Hepatic stellate cell (primary cell): ENCODE measurements at regions not wholly inside any gene's neighbourhood (a gene's known extent, or its start where the extent isn't known, plus 50 kb on each side); places are given as distances from the start of the nearest gene placed in this dataset.
A peak's percentile ranks its signal among the peaks of the same experiment; 100 is the strongest.

Source experiments
- DNase-seq: peaks from one replicate; pipeline ENCODE4 v3.0.0; 2011; ENCODE audit warnings: low spot score

DNA sequence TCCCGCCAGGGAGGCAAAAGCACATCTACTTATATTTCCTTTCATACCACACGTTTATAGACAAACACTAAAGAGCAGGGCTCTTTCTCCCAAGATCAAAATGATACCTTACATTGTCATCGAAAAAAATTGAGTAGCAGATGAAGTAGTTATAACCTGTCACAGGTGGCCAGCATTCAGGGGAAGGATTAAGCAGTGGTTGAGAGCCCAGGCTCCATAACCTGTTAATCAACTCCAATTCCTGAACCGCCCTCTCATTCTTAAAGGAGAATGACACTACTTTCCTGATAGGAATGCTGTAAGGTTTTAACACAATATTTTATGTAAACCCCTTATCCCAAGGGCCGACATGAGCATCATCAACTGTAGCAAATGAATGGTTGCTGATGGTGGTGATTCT is 268.9 kb upstream of the KCNIP4 start:
- DNase-seq: no peak

GRCh38 chr4:22216278-22216677 is 267.7 kb upstream of the KCNIP4 start:
- no peak for DNase-seq

DNA sequence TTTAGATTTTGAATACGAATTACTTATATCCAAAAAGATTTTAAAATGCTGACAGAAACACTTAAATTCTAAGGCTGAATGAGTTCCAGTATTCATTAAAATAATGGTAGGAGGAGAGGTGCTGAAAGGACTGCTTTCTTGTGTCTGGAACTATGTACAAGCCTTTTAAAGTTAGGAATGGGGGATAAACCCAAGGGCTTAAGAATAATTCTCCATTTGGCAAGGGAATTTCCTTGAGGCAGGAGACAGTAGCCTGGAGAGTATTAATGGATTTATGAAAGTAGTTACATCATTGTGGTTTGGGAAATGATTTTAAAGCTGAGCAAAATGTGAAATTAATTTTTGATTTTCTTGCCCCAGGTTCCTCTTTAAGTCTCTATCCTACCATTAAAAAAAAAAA is 266.5 kb upstream of the KCNIP4 start:
- no peak for DNase-seq

- DNase-seq: no peak
These were observed 255.1 kb upstream of the KCNIP4 start for GRCh38 chr4:22203711-22204011.

DNA sequence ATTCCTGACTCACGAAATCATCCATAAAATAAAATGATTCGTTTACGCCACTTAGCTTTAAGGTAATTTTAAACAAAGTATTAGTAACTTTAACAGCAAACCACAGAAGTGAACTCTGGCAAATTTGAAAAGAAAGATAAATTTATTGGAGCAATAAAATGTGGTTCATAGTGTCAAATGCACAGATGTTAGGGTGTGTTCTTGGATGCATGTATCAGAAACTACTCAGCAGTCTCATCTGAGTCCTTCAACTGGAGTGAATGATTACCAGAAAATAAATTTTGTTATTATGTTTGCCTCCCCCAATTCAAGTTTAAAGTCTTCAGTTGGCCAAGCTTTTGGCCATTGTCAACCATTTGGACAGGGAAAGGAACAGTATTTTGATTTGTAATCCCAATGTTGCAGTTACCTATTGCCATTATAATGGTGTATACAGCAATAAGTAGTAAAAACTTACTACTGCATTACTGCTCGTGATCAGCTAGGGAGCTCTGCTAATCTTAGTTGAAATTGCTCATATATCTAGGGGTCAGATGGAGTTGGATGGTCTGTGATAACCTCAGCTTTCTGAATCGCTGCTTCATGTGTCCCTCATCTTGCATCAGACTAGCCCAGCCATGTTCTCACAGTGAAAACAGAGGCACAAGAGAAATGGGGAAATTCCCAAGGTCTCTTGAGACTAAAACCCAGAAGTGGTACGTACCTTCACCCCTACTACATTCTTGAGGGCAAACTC is 254.6 kb upstream of the KCNIP4 start:
- no peak for DNase-seq

- DNase-seq: no peak
These were observed 253.8 kb upstream of the KCNIP4 start for GRCh38 chr4:22202246-22202974.

GRCh38 chr4:22201256-22201655 is 252.7 kb upstream of the KCNIP4 start:
- no peak for DNase-seq

- no peak for DNase-seq
These were observed 248.0 kb upstream of the KCNIP4 start for GRCh38 chr4:22196551-22196950.

DNA sequence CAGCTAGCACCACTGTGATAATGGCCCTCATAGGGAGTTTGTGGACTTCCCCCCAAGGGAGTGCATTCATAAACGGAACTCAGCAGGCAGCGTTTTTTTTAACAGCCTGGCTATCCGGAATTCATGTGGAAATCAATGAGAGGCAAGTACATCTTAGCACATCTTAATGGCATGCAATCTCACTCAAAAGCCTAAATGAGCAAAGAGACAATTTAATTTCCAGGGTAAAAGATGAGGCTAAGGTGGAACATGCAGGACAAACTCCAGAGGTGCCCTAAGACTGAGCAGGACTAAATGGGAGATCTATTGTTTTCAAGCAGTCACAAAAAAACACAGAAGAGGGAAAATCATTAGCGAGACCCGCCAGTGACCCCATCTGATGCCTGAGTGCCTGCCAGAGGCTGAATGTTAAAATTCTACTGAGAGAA is 243.5 kb upstream of the KCNIP4 start:
- DNase-seq: no peak

- no peak for DNase-seq
These were observed 243.0 kb upstream of the KCNIP4 start for GRCh38 chr4:22191565-22191964.

GRCh38 chr4:22190855-22191254 is 242.3 kb upstream of the KCNIP4 start:
- peak; percentile 2 for DNase-seq

GRCh38 chr4:22187203-22187820 is 238.7 kb upstream of the KCNIP4 start:
- no peak for DNase-seq

GRCh38 chr4:22181736-22182135 is 233.2 kb upstream of the KCNIP4 start:
- DNase-seq: no peak

- peak; percentile 6 for DNase-seq
These were observed 230.7 kb upstream of the KCNIP4 start for GRCh38 chr4:22179124-22179874.

DNA sequence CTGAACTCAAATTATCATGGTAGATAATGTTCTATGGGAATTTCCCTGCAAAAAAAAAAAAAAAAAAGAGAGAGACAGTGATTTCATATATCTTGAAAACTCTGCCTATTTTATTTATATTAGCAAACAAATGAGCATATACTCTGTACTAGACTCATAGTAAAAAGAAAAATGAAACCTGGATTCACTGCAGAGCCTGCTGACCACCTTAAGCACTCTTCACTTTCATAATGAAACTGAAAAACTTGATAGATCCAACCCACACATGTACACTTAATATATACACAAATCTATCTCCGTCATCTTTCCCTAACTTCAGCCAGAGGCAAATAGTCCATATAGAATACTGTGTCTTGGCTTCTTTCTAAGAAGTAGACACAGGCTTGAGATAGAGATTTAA is 226.1 kb upstream of the KCNIP4 start:
- no peak for DNase-seq

GRCh38 chr4:22170353-22170752 is 221.8 kb upstream of the KCNIP4 start:
- no peak for DNase-seq

GRCh38 chr4:22167201-22167600 is 218.6 kb upstream of the KCNIP4 start:
- DNase-seq: no peak

DNA sequence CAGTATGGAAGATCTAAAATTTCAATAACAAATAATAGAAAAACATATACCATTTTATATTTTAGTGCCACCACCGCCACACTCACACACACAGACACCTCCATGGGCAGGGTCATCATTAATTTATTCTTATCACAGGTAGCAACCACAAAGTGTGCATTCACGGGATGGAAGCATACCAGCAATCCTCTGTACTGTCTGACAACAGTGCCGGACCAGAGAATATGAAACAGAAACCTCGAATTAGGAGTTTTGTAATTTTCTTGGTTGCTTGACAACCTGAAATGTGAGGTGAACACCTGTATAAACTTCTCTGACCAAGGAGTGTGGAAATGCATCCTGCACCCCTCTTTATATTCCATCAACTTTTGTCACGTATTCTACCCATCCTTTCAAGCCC is 213.9 kb upstream of the KCNIP4 start:
- no peak for DNase-seq

DNA sequence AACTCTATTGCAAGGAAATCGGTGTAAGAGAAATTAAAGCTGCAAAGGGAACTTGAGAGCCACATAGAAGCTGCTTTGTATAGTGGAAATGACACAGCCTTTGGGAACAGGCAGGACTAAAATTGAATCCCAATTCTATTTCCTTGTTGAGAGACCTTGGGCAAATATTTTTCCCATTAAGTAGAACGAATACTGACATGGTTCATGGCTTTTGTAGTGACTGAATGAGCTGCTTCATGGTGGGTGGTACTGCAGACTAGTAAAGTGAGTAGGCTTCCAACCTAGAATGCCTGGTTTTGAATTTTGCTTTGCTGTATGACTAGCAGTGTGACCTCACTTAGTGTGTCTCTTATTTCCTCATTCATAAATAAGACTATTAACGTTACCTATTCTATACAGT is 182.2 kb upstream of the KCNIP4 start:
- no peak for DNase-seq

DNA sequence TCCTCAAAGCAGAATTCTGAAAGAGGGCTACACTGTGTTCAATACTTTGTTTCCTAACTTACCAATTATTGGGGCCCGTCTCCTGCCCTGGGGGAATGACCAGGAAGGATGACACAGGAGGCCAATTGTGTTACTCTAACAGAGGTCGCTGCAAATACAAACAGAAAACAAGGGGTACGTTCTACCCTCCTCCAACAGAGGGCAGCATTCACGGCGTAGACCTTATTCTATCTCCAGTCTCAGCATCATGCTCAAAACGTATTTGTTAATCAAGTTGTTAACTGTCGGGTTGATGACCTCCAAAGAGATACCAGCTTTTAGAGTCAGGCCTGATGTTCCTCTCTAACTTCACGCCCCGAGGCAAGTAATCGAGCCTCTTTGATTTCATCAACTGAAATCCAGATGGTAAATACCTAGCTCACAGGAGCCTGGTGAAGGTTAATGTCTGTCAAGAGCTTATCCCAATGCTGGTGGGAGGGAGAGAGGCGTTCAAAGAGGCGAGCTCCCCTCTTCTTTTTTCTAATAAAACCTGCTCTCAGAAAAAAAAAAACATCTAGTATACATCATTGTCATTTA is 181.0 kb upstream of the KCNIP4 start:
- peak; percentile 6 for DNase-seq

- DNase-seq: no peak
These were observed 173.5 kb upstream of the KCNIP4 start for GRCh38 chr4:22122062-22122461.

DNA sequence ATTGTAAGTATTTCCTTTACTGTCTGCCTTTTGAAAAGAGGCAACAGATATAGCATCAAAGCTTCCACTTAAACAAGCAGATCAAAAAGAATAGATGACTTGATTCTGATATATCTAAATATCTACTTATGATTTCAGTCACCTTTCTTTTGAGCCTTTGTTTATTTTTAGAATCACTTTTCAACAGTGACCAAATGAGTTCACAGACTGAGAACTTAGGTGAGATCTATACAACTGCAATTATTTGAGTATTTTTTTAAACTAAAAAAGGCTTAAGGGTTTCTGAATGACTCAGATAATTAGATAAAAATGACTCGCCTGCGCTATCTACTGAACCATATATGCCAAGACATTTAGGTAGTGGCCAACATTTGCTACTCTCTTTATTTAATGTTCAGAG is 166.7 kb upstream of the KCNIP4 start:
- no peak for DNase-seq
